ENCODE measurements at regions not wholly inside any gene's neighbourhood (a gene's known extent, or its start where the extent isn't known, plus 50 kb on each side); places are given as distances from the start of the nearest gene placed in this dataset.
"Not testable (repeated sequence)": the region's sequence is repeated elsewhere in the genome, so short reads cannot be mapped to it uniquely, and the experiment has no call there.

GRCh38 chr2:81412681-81413080 is 1108.1 kb upstream of the LRRTM1 start:
- no peak for FAIRE-seq

- FAIRE-seq = no peak
Observed at GRCh38 chr2:81403508-81403907, 1099.0 kb upstream of the LRRTM1 start.

- no peak for FAIRE-seq
Observed at GRCh38 chr2:81396417-81397019, 1092.0 kb upstream of the LRRTM1 start.

- no peak for FAIRE-seq
Observed at GRCh38 chr2:81395746-81396145, 1091.2 kb upstream of the LRRTM1 start.

GRCh38 chr2:81389203-81389602 is 1084.7 kb upstream of the LRRTM1 start:
- FAIRE-seq = no peak

GRCh38 chr2:81363800-81364199 is 1059.2 kb upstream of the LRRTM1 start:
- no peak for FAIRE-seq

- not testable (repeated sequence) for FAIRE-seq
Observed at GRCh38 chr2:81362468-81362867, 1057.9 kb upstream of the LRRTM1 start.

GRCh38 chr2:81355436-81355835 is 1050.9 kb upstream of the LRRTM1 start:
- FAIRE-seq = no peak

- FAIRE-seq = no peak
Observed at GRCh38 chr2:81334046-81334445, 1029.5 kb upstream of the LRRTM1 start.

- no peak for FAIRE-seq
Observed at GRCh38 chr2:81328968-81329367, 1024.4 kb upstream of the LRRTM1 start.

GRCh38 chr2:81327911-81328310 is 1023.4 kb upstream of the LRRTM1 start:
- no peak for FAIRE-seq

GRCh38 chr2:81324046-81324445 is 1019.5 kb upstream of the LRRTM1 start:
- FAIRE-seq = no peak

GRCh38 chr2:81304154-81304830 is 999.7 kb upstream of the LRRTM1 start:
- no peak for FAIRE-seq

- FAIRE-seq = no peak
Observed at GRCh38 chr2:81303321-81303720, 998.8 kb upstream of the LRRTM1 start.

GRCh38 chr2:81299841-81300240 is 995.3 kb upstream of the LRRTM1 start:
- no peak for FAIRE-seq

GRCh38 chr2:81290846-81291245 is 986.3 kb upstream of the LRRTM1 start:
- FAIRE-seq = no peak

- no peak for FAIRE-seq
Observed at GRCh38 chr2:81283081-81283480, 978.5 kb upstream of the LRRTM1 start.

- FAIRE-seq = no peak
Observed at GRCh38 chr2:81282151-81282769, 977.7 kb upstream of the LRRTM1 start.

GRCh38 chr2:81276595-81276994 is 972.0 kb upstream of the LRRTM1 start:
- FAIRE-seq = no peak

GRCh38 chr2:81266106-81266505 is 961.6 kb upstream of the LRRTM1 start:
- no peak for FAIRE-seq

- no peak for FAIRE-seq
Observed at GRCh38 chr2:81263989-81264388, 959.4 kb upstream of the LRRTM1 start.

GRCh38 chr2:81260320-81260719 is 955.8 kb upstream of the LRRTM1 start:
- FAIRE-seq = no peak

- FAIRE-seq = no peak
Observed at GRCh38 chr2:81250270-81250669, 945.7 kb upstream of the LRRTM1 start.

- FAIRE-seq = no peak
Observed at GRCh38 chr2:81249152-81249551, 944.6 kb upstream of the LRRTM1 start.

All from endometrium (tissue), 2 donors.